Stimulated activated CD4-positive, alpha-beta T cell treated with anti-CD3 and anti-CD28 coated beads, Interleukin-4, amount 100 ng/mL, for 24 hours (primary cell): ENCODE measurements at regions not wholly inside any gene's neighbourhood (a gene's known extent, or its start where the extent isn't known, plus 50 kb on each side); places are given as distances from the start of the nearest gene placed in this dataset.

ENCODE experiments used
- DNase-seq: peaks from one replicate; pipeline ENCODE4 v3.0.0-alpha.2; 2020

DNA sequence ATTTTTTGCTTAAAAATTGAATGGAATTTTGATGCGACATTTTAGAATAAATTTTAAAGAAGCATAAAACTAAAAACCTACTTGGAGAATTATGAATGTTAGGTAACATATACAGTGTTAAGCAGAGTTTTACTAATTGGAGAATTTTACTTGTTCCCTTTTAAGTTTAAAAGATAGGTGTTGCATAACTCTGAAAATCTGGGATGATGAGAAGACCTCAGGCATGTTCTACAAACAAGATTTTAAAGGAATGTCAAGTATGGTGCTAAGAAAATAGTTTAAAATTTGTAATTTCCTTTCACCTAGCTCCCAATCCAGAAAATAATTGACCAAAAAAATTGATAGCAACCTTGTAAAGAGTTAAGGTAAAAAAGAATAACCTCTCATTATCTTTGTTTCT, 135.8 kb downstream of the RFC3 start:
- no peak for DNase-seq

DNA sequence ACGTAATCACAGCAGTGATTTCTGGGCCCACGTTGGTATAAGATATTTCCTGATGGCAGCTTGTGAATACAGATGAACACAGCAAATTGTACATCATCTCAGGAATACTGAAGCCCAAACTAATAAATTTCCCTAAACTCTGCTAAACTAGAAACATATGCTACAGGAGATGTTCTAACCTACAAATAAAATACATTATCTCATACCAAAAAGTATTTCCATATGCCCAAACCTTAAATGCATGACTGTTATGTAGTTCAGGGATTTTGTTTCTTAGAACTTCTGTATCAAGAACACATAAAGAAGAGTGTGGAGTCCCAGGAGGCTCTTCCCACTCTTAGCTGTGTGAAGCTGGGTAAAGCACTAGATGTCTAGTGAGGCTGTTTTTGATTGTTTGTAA, 138.4 kb downstream of the RFC3 start:
- no peak for DNase-seq

DNA sequence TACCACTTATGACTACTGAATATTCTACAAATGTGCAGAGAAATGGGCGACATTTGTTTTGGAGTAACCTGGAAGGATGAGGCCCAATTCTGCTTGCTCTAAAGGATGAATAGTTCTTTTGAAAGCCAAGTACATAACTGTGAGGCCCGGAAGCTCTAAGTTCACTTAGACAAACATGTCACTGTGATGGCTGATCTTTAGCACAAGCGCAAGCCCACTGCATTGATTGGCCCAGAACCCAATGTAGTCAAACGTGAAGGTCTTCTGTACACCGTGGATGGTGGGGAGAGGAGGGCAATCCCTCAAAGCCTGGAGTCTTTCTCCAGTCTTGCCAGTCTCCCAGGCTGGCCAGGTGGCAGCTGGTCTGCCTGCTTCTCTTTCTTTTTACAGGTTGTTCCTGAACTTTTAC, 139.6 kb downstream of the RFC3 start:
- no peak for DNase-seq

DNA sequence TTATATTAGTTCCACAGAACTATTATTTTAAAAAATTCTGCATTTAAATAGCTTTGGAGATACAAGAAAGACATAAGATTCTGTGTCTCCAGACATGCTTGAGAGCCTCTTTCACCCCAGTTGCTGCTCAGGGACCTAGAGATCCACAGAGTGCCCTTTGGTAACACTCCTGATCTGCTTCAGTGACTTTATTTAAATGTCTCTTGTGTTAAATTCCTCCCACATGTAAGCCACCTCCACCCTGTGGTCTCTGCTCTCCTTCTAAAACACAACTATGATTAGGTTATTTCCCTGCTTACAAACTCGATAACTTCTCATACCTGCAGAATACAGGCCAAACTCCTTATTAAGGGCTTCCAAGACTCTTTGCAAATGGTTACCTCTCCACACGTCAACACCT, 141.0 kb downstream of the RFC3 start:
- no peak for DNase-seq

DNA sequence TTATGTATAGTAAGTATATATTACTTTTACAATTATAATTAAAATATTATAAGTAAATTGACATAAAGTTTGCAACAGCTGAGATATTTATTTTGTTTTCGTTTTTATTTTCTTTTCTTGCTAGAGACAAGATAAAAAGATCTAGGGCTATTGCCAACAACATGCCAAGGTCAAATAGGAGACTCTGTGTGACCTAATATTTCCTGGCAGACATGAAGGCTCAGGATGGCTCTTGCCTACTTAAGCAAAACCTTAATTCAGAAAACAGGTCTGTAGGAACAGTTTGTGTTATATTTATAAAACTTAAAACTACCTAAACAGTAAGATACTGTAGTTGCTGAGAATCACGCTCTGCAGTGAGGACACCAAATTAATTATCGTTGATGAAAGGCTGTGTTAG, 145.2 kb downstream of the RFC3 start:
- DNase-seq, result no peak

DNA sequence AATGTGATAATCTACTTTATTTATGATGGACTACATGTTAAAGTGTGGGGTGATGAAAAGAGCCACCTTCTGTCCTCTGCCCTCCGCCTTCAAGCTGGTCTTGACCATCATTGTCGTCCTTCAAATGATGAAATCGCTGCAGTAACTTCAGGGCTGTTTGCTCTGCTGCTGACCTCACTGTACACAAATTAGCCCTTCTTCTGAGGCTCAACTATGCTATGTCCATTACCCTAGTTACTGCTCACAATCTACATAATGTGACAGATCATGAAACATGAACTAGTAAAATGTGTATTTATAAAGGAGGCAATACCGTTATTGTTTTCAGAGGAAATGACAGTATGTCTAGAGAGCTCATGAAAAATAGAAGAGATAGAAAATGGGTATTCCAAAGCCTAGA, 145.9 kb downstream of the RFC3 start:
- DNase-seq, result no peak

DNA sequence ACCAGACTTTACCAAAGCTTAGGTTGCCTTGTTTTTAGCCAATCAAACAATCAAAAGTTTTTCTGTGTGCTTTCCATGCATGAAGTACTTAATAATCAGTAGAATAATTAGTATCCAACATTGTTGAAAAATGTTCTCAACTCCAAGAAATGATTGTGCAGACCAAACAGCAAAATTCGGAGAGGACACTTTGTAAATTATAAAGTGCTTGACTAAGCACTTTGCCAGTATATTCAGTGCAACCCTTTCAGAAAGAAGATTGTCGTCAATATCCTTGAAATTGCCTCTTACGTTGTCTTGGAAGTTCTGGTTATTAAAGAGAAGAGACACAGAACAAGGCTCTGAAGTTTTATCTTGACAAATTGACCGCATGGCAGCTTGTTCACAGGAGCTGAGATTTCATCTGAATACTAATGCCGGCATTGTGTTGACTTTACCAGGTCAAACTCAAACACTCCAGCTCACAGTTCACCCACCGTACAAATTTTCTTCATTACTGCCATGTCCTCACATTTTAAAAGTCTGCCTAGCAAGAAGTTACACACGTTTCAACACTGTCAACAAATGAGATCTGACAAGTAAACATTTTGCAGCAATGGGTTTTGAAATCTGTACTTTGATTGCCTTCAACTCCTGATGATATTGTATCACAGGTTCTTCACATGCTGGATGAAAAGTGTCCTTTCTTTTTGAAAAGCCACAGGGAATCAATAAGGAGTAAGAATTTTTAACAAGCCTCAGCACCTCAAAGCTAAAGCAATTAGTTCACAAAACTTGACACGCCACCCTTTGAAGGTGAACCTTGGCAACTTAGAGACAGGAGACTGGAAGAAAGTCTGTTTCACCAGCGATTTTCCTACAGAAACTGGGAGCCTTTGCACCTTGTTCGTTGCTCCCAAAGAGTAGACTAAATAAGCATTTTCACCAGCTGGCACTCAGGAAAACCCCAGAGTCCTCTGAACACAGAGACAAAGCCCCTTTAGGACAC, 150.9 kb downstream of the RFC3 start:
- no peak for DNase-seq

DNA sequence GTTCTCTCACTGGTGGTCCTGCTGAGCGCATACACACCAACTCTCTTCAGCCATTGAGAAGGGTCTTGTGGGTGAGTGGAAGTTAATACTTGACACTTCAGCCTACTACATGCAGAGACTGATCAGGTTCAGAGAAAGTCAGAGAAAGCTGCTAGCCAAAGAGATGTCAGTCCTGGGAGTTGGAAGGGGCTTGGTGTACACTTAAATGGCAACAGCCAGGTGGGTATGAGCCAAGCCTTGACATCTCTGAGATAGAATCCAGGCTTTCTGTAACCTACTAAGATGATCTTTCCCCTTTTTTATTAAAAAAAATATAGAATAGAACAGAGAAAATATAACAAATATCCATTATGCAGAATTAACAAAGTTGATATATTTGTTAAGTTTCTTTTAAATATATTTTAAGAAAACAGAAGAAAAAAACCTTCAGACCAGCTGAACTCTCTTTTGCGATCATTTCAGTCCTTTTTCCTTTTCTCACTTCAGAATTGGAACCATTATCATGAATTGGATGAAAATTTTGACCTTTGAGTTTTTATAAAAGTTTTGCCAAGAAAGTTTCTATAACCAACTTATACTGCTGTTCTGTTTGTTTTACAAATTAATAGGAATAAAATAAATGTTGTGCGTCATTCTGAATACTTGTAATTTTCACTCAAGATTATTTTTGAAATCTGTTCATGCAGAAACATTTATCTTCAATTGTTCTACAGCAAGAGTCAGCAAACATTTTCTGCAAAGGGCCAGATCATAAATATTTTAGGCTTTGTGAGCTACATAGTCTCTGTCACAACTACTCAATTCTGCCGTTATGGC, 153.0 kb downstream of the RFC3 start:
- no peak for DNase-seq

DNA sequence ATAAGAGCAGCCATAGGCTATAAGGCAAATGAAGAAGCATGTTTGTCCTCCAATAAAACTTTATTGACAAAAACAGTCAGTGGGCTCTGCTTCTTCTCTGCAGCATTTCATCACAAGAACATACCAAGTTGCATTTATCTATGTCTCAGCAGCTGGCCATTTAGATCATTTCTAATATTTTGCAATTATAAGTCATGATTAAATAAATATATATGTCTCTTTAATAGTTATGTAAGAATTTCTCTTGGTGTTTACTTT, 153.5 kb downstream of the RFC3 start:
- DNase-seq, result no peak

DNA sequence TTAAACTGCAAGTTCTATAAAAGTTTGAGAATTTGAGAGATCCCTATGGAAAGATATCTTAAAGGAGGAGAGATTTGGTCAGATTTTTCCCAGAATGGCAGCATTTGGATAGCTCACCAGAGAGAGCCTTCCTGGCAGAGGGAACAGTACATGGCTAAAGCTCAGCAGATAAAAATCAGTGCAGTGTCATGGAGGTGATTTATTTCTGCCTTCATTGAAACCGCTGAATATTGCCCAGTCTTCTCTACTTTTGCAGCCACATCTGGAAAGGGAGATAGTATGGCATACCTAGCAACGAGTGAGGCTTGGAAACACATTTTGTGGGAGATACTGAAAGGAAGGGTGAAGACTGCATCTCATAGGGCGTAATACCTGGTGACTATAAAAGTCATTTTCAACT, 155.2 kb downstream of the RFC3 start:
- DNase-seq, result no peak

DNA sequence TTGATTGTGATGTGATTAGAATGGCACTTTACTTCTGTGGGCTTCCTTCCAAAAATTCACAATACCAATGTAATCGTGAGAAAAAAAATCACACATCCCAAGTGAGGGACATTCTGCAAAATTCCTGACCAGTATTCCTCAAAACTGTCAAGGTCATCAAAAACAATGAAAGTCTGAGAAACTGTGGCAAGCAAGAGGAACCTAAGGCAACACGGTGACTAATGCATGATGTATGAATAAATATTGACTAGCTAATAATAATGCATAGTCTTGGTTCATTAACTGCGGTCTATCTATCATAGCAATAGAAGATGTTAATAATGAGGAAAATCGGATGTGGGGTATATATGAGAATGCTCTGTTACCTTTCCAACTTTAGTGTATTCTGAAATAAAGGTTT, 159.0 kb downstream of the RFC3 start:
- DNase-seq, result no peak

DNA sequence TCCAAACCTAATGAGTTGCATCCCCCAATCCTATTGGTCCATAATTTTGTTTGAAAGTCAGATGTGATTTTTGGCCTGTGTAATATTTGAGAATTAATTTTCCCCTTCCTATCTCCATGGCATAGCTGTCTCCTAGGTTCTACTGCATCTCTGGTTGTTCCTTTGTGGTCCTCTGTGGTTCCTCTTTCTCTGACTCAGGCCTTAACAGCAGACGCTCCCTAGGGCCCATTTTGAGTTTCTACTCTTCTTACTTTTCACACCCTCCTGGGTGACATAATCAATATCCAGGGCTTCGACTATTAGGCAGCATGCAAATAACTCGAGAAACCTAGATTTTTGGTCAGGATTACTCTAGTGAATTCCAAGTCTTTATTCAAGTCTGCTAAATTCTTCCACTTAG, 160.7 kb downstream of the RFC3 start:
- no peak for DNase-seq

DNA sequence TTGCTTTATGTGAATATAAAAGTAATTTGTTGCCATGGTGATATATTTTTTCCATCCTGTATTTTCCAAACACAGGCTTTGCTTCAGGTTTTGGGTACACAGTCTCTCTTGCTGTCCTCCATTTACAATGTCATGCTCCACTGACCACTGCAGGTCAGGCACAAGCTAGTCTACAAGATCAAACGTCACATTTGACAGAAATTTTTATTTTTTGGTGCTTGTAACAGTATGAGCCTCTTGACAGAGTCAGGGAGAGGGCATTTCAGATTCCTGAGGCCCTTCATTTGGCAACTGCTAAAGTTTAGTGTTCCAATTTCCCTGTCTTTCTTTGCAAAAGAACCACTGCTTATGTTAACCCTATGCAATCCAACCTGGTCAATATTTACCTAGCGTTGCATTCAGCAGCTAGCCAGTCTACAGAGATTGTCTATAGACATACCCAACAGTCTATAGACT, 175.0 kb downstream of the RFC3 start:
- DNase-seq, result no peak

DNA sequence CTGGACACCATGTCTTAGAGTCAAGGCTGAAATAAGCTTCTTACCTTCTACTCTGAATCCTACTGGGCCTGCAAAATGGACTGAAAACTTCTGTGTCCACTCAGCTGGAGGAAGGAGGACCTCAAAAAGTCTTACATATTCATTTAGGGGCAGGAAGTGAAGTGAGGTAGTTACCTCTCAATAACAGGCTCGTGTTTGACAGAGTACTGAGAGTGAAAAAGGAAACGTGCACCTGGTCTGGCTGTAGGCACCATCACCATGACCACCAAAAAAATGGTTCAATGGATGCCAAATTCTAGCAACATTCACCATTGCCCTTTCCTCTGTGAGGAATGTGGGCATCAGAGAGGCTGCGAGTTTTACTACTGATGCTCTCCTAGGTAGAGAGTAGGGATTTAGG, 176.2 kb downstream of the RFC3 start:
- DNase-seq, result no peak

DNA sequence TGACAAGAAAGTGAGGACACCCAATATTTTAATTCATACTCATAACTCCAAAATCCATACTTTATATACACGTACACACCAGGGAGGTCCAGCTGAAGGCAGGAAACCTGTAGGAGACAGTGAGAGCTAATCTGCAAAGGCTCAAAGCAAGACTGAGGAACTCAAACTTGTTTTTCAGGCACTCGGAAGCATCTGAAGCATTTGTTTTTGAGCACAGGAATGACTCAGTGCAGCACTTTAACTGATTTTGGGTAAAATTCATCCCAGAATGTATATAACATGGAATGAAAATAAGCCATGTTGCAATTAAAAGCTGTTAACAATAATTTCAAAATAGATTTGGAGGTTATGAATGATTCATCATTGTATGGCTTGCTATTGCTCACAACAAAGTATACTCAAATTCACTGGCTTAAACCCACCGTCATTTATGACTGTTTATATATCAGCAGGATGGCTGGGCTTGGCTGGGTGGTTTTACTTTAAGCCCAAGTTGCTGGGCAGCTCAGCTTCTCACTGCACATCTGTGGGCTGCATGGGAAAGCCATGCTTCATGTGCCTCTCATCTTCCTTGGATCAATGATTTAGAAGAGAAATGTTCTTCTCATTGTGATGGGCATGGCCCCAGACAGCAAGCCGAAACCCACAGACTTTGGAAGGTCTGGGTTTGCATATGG, 177.0 kb downstream of the RFC3 start:
- no peak for DNase-seq

DNA sequence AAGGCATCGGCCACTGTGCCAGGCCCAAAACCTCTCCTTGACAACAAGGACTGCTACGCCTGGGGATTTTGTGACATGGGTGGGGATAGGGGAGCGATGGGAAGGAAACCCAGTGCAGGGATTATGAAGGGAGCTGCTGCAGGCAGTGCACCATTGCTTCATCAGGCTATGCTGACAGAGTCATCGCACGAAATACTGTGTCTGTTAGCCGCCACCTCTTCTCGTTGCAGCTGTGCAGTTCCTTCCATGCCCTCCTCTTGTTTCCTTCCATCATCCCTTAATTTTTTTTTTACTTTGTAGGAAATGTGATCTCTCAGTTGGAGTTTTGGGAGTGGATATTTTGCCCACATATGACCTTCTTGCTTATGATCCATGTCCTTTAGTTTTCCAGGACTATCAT, 178.7 kb downstream of the RFC3 start:
- DNase-seq, result no peak

DNA sequence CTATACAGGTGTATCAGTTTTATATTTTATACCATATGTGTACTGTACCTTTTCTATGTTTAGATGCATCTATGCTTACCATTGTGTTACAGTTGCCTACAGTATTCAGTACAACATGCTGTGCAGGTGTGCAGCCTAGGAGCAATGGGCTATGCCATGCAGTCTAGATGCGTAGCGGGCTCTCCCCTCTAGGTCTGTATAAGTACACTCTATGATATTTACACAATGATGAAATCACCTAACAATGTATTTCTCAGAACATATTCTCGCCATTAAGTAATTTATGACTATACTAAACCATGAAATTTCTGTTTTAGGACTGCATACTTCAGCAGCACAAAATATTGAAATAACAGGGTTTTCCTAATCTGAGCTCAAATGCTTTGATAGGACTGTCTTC, 179.6 kb downstream of the RFC3 start:
- no peak for DNase-seq

DNA sequence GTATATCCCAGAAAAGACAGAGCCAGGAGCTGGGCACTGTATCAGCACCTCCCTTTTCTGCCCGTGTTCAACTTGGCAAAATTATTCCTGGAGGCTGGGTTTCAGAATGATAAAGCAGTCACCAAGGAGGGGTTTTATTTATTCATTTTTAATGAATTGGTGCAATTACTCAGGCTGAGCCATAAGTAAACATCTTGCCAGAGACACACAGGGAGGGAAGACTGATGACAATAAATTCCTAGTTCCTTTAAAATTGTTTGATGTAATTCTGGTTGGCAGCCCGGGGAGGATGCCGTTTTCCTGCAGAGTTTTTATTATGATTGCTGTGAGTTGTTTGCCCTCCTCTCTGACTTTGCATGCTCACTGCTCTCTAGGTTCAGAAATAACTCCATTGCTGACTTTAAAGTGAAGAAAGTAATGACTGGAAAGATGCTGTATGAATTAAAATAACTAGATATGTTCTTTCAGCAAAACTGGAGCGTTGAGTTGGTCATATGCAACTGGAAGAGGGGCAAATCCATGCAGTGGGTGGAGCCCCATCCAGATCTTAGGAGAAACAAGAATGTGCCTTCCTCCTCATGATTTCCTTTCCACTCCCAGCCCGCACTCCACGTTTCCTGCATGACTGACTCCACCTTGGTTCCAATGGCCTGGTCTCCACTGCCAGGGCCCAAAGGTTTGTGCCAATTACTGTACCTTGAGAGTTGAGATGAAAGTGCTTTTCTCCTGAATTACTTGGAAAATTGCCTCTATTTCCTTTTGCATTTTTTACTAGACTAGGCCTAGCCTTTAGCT, 182.1 kb downstream of the RFC3 start:
- no peak for DNase-seq

DNA sequence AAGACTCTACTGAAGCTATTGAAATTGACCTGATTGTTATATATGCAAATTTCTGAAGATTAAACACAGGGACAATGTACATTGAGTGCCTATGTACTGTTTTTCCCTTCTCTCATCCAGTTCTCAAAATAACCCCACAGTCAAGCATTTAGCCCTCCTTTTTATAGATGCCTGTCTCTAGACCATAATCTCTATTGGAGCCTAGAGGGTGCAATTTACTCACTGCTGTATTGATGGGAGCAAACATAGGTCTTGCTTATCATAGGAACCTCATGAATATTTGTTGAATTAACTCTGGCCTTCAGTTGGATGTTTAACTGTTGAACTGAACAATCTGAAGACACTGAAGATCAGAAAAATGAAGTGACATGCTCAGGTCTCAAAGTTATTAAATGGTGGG, 183.0 kb downstream of the RFC3 start:
- no peak for DNase-seq

DNA sequence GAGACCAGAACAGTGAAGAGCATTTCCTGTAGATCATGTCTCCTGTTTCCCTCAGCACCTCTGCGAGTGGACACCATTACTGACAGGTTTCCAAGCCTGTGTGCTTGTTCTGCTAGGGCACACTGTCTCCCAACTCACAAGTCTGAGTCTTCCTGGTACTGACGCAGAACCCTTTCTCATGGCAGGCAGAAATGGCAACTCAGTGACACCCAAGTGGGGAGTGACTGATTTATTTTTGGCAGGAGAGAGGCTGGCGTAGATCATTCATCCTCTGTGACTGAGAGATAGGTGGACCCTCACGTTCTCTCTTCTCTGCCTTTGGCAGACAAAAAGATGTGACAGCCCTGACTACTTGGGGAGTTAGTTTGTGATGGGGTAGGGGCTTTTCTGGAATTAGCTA, 183.4 kb downstream of the RFC3 start:
- no peak for DNase-seq

DNA sequence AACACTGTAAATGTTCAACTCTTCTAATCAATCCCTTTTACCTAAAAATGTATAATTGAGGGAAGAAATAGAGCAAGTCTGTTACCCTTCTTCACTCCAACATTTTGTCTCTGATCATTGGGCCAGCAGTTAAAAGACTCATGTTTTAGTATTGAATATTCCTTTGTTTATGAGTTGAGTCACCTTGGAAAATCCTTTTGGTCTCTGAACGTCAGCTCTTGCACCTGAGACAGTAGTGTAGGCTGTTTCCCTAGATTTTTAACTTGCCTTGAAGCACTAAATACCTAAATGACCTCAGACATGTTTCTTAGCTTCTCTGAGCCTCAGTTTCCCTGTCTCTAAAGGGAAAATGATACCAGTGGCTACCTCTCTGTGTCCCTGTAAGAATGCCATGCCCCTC, 184.2 kb downstream of the RFC3 start:
- no peak for DNase-seq

DNA sequence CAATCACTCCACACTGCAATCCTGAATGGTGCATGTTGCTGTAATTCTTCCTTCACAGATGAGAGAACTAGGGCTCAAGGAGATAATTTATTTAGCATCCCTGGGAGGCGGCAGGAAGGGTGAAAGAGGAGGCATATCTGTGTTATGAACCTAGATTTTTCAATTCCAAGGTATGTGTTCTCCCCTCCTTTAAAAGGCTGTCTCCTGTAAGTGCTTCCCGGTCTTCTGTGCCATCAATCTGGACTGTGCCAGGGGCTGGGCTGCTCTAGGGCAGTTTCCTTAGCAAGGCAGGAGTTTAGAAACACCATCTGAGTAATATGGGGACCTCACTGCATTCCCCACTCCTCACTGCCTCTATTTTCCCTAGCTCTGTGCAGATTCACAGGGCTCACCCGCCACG, 185.0 kb downstream of the RFC3 start:
- DNase-seq, result no peak

DNA sequence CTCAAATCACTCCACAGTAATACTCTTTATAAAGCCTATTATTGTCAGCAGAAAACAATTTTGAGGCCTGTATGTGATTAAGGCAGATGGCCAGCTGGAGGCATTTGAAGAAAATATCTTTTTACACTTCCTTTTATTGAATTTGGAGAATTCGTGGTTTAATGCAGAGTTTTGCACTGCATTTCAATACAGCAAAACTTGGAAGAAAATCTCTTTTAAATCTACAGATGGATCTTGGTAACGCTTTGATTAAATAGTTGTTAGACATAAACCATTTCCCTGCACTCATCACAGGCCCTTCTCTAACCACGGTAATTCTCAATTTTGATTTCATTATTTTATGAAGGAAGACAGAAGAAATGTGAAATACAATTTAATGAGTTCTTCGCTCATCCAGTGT, 185.7 kb downstream of the RFC3 start:
- no peak for DNase-seq
